Caco-2 (cell line): ENCODE measurements at regions not wholly inside any gene's neighbourhood (a gene's known extent, or its start where the extent isn't known, plus 50 kb on each side); places are given as distances from the start of the nearest gene placed in this dataset.
A peak's percentile ranks its signal among the peaks of the same experiment; 100 is the strongest.
"Not testable (repeated sequence)": the region's sequence is repeated elsewhere in the genome, so short reads cannot be mapped to it uniquely, and the experiment has no call there.

Experiments
- BruUV-seq: library from RNA; stranded (reverse); fragments of 400-500 nt; replicated peaks from 2 replicates; lab custom pipeline; 2021; lab: Mats Ljungman, UMichigan
- CTCF ChIA-PET: fragments of 300-600 bp; sonication (Branson Sonifier 250); formaldehyde crosslinking; loops from one replicate; lab custom pipeline; 2022; ENCODE audit warnings: antibody characterized with exemption; lab: Charles Lee
- POLR2A ChIA-PET: fragments of 300-600 bp; sonication (Branson Sonifier 250); formaldehyde crosslinking; loops from one replicate; lab custom pipeline; 2022; ENCODE audit warnings: antibody characterized with exemption; lab: Charles Lee
- DNase-seq, 2 experiments: peaks; one replicate each; pipeline versions ENCODE4 v3.0.0 to v3.0.0-alpha.2; 2020 to 2022
- H3K27me3 ChIP-seq: replicated peaks from 2 replicates; pipeline ENCODE4 v1.6.0; 2011; ENCODE audit warnings: low read length; ENCODE audit not compliant: control insufficient read depth, insufficient read depth
- H3K36me3 ChIP-seq: 2 replicates; pipeline ENCODE4 v1.5.1; 2011; ENCODE audit warnings: low read length; ENCODE audit not compliant: control insufficient read depth, insufficient read depth
- H3K4me1 ChIP-seq: fragments of 250-450 bp; sonication (Bioruptor Pico); 2 replicates; pipeline ENCODE4 v1.5.1; 2020; ENCODE audit warnings: mild to moderate bottlenecking
- H3K4me3 ChIP-seq: 2 replicates; pipeline ENCODE4 v1.5.1; 2011; ENCODE audit warnings: low read depth, mild to moderate bottlenecking, control low read depth, low read length
- H3K9me3 ChIP-seq: fragments of 250-450 bp; sonication (Bioruptor Pico); 2 replicates; pipeline ENCODE4 v1.5.1; 2020; ENCODE audit warnings: mild to moderate bottlenecking, moderate library complexity
- H3K27ac Mint-ChIP-seq: one replicate; pipeline ENCODE4 v1.8.0; 2022; ENCODE audit warnings: mixed read lengths; ENCODE audit not compliant: unreplicated experiment
- H3K27me3 Mint-ChIP-seq: one replicate; pipeline ENCODE4 v1.8.0; 2022; ENCODE audit warnings: mixed read lengths; ENCODE audit not compliant: insufficient read depth, unreplicated experiment
- H3K36me3 Mint-ChIP-seq: one replicate; pipeline ENCODE4 v1.8.0; 2022; ENCODE audit warnings: mild to moderate bottlenecking, mixed read lengths; ENCODE audit not compliant: insufficient read depth, unreplicated experiment
- H3K4me1 Mint-ChIP-seq: one replicate; pipeline ENCODE4 v1.8.0; 2022; ENCODE audit warnings: low read depth, mixed read lengths; ENCODE audit not compliant: unreplicated experiment
- H3K4me3 Mint-ChIP-seq: one replicate; pipeline ENCODE4 v1.8.0; 2022; ENCODE audit warnings: mild to moderate bottlenecking, moderate library complexity, mixed read lengths; ENCODE audit not compliant: unreplicated experiment
- H3K9me3 Mint-ChIP-seq: one replicate; pipeline ENCODE4 v1.8.0; 2022; ENCODE audit warnings: mixed read lengths; ENCODE audit not compliant: unreplicated experiment
- intact Hi-C: fragments of 100-400 bp; cut with micrococcal nuclease; formaldehyde crosslinking; loops from one replicate; pipeline ENCODE4 v1.10.0; 2022; ENCODE audit not compliant: unreplicated experiment

DNA sequence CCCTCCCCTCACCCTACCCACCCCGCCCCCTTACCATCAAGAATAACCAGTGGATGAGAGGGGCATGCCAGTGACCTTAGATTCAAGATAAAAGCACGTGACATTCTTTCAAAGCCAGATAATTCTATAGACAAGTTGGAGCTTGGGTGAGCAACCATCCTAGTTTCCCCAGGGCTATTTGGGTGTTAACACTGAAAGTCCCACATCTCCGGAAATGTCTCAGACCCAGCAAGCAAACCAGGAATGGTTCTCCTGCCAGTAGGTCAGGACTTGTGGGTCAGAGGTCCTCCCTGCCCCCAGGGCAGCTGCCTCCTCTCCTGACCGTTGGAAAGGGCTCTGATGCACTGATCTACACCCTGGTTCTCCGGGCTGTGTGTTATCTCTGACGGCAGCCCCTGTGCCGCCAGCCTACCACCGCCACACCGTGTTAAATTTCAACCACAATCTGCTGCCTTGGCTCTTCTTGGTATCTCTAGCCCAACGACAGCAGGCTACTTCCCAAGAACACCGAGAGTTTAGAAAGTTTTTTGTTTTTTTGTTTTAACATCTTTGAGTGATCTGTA, 287.0 kb downstream of the BCL2L11 start:
- BruUV-seq, POLR2A ChIA-PET, H3K27ac Mint-ChIP-seq, H3K27me3 ChIP-seq, H3K27me3 Mint-ChIP-seq, H3K36me3 ChIP-seq, H3K9me3 ChIP-seq, H3K4me1 ChIP-seq, H3K4me1 Mint-ChIP-seq, CTCF ChIA-PET, H3K9me3 Mint-ChIP-seq, H3K36me3 Mint-ChIP-seq, H3K4me3 Mint-ChIP-seq, H3K4me3 ChIP-seq, intact Hi-C loops: not testable (repeated sequence)
- DNase-seq: peak in 1 of 2 experiments; percentile 69

DNA sequence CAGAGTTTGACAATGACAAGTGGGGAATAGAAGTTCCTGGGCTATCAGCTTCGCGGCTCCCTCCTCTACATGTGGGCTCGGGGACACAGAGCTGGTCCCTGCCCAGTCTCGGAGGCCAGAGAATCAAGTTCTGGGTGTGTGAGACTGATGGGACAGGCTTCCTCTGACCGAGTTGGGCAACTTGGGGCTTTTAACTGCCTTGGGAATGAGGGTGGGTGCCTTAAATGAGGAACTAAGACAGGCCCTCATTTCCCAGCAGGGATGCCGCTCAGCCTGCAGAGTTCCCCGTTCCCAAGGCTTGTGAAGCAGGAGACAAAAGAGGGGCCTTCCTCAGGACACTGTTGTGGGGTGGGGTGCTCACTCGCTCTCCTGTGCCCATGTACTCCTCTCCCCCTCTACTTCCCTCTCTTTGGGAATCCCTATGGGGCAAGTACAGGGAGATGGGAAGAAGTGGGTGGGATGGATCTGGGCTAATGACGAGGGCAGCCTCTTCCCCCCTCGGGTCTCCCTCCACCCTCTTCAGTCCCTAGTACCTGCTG, 290.2 kb downstream of the BCL2L11 start:
- H3K9me3 Mint-ChIP-seq, H3K4me1 Mint-ChIP-seq, H3K4me3 ChIP-seq, H3K36me3 Mint-ChIP-seq, H3K36me3 ChIP-seq, CTCF ChIA-PET, H3K27me3 ChIP-seq, H3K4me3 Mint-ChIP-seq, DNase-seq, H3K4me1 ChIP-seq, H3K27me3 Mint-ChIP-seq, POLR2A ChIA-PET, intact Hi-C loops, BruUV-seq, H3K27ac Mint-ChIP-seq, H3K9me3 ChIP-seq: not testable (repeated sequence)

DNA sequence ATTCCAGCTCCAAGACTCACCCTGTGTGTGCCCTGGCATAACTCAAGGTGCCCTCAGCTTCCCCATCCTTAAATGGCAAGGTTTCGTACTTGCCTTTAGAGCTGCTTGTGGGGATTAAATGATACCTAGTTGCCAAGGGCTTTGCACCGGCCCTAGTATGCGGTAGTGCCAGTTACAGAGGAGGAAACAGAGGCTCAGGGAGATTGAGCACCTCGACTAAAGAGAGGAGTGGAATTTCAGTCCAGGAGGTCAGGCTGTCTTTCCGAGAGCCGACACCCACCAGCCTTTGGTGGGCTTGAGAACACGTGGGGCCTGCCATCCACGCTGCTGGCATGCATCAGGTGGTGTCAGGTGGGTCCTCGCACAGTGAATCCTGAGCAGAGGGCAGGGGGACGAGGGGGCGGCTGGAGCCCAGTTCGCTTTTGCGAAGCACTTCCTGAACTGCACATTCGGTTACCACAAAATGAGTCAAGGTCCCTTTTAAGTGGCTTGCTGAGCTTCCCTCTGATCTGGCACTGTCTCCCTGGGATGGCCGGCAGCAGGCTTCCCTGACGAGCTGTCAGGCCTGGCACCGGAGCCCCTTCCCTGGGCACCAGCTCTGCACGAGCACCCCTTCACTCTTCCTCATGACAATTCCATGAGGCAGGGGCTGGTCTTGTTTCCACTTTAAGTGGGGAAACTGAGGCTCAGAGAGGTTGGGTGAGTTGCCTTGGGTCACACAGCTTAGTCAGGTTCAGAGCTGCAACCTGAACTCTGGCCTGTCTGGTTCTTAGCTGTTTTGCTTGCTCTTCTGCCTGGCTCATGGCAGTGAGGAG, 291.4 kb downstream of the BCL2L11 start:
- H3K4me1 ChIP-seq, POLR2A ChIA-PET, H3K27ac Mint-ChIP-seq, intact Hi-C loops, H3K36me3 Mint-ChIP-seq, H3K4me1 Mint-ChIP-seq, H3K27me3 Mint-ChIP-seq, H3K36me3 ChIP-seq, BruUV-seq, H3K27me3 ChIP-seq, H3K4me3 Mint-ChIP-seq, H3K9me3 ChIP-seq, DNase-seq, CTCF ChIA-PET, H3K4me3 ChIP-seq, H3K9me3 Mint-ChIP-seq: not testable (repeated sequence)

DNA sequence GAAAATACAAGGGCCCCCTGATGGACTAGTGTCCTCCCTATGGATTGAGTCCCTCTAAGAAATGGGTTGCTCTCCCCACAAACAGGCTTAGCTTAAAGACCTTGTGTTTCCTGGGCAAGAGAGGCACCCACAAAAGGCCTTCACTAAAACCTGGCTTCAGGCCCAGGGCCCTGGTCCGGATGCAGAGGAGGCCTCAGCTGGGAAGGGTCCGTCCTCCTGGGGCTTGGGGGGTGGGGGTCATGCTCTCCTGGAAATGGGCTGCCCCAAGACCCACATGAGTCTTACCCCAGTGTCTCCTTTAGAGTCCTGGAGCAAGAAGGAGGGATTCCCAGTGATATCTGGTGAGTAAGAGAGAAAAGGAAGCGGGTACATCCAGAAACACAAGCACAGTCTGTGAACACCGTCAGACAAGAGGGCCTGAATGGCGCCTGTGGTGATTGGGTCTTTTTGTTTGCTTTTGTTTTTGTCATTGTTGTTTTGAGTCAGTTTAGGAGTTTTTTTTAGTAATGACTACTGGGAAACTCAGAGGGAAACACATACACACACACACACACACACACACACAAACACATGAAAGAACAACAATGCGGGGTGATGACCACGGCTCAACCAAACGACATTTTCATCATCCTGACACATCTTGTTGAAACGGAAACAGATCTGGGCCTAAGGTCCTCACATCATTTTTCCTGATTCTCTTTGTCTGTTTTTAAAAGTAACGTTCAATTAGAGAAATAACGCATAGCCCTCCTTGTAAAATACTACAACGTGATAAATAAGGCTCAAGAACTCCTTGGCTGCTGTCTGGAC, 292.3 kb downstream of the BCL2L11 start:
- DNase-seq, intact Hi-C loops, H3K4me1 Mint-ChIP-seq, H3K9me3 Mint-ChIP-seq, H3K9me3 ChIP-seq, H3K27me3 Mint-ChIP-seq, H3K27me3 ChIP-seq, POLR2A ChIA-PET, H3K4me3 Mint-ChIP-seq, H3K36me3 Mint-ChIP-seq, BruUV-seq, CTCF ChIA-PET, H3K36me3 ChIP-seq, H3K27ac Mint-ChIP-seq, H3K4me1 ChIP-seq, H3K4me3 ChIP-seq: not testable (repeated sequence)

DNA sequence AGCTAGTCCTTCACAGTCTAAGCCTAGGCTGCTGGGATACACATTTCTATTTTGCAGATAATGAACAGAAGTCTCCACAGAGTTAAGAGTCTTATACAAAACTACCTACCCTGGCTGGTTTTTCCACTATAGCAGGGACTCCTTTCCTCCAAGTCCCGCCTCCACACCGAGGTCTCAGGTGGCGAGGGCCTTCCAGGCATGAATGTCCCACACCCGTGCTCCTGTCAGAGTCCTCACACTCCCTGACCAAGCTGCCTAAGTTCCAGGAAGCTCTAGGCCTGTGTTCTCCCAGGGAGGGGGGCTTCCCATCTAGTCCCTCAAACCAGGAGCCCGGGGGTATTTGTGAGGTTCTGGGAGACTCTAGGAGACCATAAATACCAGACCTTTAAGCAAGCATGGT, 293.2 kb downstream of the BCL2L11 start:
- intact Hi-C loops, POLR2A ChIA-PET, CTCF ChIA-PET, H3K36me3 ChIP-seq, H3K4me3 ChIP-seq, H3K27me3 ChIP-seq, H3K4me3 Mint-ChIP-seq, H3K9me3 Mint-ChIP-seq, H3K27me3 Mint-ChIP-seq, H3K4me1 Mint-ChIP-seq, BruUV-seq, H3K36me3 Mint-ChIP-seq, H3K9me3 ChIP-seq, H3K27ac Mint-ChIP-seq, H3K4me1 ChIP-seq: not testable (repeated sequence)
- DNase-seq: peak; percentile 56 to 77

DNA sequence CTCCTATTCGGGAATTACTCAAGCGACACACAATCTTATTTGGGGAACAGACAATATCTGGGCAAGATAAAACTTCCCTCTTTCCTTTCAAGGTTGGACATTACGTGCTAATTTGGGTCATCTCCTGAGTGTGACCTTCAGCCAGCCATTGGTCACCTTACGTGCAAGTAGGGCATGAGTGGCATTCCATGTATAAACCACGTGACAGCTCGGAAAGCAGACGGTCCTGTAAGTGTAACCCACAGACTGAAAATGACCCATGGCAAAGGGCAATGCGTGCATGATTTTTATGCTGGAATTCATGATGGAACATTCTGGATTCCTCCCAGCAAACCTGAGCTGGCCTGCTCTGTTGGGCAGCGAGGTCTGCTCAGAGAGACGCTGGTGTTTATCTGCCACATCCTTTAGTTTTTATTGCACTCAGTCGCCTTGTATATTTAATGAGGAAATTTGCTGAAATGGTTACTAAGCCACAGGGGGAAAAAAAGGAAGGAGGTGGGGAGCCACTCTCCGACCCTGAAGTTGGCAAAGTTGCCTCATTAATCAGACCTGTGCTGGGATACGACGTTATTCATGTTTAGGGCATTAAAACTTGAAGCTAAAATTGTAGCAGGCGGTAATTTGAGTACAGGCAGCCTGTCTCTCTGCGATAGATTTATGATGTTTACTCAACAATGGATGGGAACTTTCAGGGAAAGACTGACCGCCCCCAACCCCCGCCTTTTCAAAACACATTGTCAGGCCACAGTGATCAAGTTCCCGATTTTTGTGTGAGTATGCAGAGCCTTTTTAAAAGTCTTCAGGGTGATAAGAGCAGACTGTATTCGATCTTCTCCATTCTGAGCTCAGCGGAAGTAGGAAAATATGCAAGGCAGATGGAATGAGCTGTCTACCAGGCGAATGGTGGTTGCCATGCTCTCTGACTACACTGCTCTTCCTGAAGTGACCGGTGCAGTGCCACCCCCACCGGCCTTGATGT, 295.3 kb downstream of the BCL2L11 start:
- H3K9me3 Mint-ChIP-seq, H3K9me3 ChIP-seq, BruUV-seq, H3K36me3 Mint-ChIP-seq, H3K27me3 Mint-ChIP-seq, H3K27ac Mint-ChIP-seq, intact Hi-C loops, H3K27me3 ChIP-seq, H3K4me3 ChIP-seq, H3K36me3 ChIP-seq, H3K4me1 Mint-ChIP-seq, POLR2A ChIA-PET, DNase-seq, H3K4me3 Mint-ChIP-seq, H3K4me1 ChIP-seq: not testable (repeated sequence)
- CTCF ChIA-PET: interaction anchor here (0.7 kb wide), 1 partner anchor 280 kb away, joined by 3 read pairs; no protein-coding TSS in a partner anchor
